HG02759 (cell line): ENCODE measurements at regions not wholly inside any gene's neighbourhood (a gene's known extent, or its start where the extent isn't known, plus 50 kb on each side); places are given as distances from the start of the nearest gene placed in this dataset.
A peak's percentile ranks its signal among the peaks of the same experiment; 100 is the strongest.

ENCODE experiments used
- ATAC-seq: cut with Tn5 transposase; IDR thresholded peaks from one replicate; pipeline ENCODE4 v1.9.1; 2021; ENCODE audit warnings: mild to moderate bottlenecking, moderate library complexity; ENCODE audit not compliant: unreplicated experiment

DNA sequence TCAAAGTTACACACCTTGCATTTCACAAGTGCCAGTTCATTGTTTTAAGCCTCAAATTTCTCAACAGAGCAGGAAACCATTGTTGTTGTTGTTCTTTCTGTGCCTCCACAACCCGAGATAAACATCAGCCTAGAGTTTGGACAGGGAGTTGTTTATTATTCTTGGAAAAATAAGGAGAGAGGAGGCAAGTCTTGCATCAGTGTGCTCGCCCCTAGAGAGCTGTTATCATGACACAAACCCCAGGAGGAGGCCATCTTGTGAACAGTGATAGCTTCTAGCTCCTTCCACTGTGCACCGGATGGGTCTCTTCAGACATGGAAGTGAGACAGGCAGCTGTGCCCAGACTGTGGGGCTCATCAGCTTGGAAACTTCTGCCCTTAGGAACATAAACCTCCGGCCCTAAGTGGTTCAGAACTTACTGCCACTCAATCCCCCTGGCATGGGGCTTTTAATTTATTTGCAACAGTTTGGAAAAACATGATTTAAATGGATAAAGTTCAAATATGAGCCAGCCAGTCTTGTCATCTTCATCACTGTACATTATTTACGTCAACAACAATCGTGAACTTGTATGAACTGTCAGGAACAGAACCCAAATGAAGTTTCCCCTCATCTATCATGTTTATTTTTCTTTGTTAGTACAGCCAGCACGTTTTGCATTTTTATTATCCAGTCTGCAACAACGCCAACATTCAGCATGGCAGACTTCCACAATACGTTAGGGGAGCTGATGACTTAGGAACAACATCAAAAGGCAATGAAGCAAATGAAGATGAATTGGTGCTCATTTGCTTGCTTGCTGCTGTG lies 181.7 kb upstream of the S1PR3 start:
- no peak for ATAC-seq

DNA sequence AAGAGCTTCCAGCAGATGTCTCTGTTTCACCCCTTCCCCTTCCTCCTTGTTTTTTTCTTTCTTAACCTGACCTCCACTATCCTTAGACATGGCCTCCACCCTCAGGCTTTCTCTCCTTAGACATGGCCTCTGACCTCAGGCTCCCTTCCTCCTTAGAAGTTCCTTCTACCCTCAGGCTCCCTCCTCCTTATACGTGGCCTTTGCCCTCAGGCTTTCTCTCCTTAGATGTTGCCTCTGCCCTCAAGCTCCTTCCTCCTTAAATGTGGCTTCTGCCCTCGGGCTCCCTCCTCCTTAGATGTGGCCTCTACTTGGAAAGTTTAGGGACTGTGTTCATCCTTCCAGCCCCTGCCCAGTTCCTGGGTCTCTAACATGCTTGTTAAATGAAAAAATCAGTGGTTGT lies 180.4 kb upstream of the S1PR3 start:
- ATAC-seq: no peak

DNA sequence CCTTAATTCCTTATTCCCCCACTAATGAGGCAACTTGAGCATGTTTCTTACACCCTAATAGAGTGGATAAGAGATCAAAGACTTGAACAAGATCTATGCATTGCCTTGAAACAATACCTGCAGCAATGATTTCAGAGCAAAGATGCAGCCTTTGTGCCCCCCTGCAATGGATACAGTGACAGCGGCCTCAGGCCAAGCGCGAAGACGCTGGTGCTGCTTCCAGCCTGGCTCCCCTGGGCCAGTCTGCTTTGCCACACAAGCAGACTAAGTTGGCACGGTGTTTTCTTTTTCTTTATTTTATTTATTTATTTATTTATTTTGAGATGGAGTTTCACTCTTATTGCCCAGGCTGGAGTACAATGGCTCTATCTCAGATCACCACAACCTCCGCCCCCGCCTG lies 179.8 kb upstream of the S1PR3 start:
- ATAC-seq: no peak

DNA sequence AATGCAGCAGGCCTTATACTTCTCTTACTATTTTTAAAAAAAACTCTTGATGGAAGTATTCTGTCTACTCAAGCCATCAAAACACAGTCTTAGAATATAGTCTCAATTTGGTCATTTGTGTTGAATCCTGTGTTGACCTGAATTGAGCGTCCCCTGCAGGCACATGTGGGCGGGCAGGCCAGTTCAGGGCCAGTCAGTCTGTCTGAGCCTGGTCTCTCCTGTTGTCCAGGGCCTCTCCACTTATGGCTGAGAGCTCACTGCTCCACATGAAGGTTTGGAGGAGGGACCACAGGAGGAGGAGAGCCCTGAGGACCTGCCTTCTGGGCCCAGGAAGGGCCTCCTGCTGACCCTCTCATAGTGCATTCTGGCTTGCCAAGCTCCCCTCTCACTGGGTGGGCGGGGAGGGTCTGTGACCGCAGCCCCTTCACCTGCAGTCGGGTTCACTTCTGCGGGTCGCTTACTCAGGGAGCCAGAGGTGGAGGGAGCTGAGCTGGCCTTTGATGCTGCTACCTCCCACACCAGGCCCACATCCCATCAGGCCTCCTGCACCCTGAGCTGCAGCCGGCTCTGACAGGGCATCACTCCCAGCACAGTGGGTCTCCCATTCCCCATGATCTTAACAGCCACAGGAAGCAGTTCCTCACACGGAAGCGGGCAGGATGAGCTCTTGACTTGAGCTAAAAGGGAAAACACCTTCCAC lies 178.2 kb upstream of the S1PR3 start:
- no peak for ATAC-seq

DNA sequence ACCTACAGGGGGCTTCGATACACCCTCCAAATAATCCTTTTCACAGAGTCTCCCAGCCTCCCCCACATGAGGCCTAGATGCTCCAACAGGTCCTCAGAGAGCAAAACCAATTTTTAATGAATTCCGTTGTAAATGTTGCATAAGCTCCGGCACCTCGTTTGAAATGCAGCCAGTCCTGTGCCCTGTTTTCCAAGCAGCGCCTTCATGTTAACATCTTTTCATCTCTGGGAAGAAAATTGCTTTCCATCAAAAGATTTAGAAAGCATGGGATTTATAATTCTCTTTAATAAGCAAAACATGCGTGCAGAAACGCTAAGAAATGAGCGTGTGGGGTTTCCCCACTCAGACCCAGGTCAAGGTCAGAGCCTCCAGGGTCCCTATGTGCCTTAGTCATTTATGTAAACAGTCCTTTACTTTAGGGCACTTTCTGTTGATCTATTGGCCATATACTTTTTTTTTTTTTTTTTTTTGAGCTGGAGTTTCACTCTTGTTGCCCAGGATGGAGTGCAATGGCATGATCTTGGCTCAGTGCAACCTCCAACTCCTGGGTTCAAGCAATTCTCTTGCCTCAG lies 177.5 kb upstream of the S1PR3 start:
- no peak for ATAC-seq

DNA sequence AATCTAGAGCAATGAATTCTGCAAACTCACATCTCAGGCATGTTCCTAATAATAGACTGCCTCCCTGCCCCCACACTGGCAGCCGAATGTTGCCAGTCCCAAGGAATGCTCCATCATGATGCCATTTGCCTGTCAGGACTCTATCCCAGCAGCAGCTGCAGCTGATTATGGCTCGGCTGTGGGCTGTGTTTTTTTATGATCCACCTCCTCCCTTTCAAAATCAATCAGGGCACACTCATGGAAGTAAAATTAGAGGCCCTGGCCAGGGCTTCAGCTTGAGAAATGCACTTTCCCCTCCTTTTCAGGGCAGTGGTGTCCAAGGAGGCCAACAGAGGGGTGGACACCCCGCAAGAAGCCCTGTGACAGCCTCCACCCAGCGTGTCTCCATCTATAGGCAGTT lies 176.7 kb upstream of the S1PR3 start:
- no peak for ATAC-seq

DNA sequence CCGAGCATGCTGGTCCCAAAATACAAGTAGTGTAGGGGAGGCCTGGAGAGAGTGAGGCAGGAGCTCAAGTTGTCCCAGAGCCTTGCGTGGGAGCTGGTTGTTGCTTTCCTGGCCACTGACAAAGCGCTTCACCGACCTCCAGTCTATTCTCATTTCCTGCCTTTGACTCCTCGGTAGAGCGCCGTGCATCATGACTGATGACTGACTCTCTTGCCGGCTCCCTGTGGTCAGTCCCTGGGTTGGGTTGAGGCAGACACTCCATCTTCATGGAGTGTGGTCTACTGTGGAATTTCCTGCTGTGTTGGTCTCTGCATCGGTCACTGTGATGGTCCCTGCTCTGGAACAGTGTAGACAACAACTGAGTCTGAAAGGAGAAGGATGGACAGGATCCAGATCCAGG lies 175.1 kb upstream of the S1PR3 start:
- no peak for ATAC-seq

DNA sequence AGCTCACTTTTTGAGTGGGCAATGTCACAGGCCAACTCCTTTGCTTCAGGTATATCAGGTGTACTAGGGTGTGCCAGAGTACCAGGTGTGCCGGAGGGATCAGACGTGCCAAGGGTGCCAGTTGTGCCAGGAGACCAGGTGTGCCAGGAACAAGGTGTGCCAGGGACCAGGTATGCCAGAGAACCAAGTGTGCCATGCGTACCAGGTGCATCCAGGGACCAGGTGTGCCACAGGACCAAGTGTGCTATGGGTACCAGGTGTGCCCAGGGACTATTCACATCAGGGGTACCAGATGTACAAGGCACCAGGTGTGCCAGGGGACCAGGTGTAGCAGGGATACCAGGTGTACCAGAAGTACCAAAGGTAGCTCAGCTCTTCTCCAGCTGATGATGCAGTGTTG lies 174.7 kb upstream of the S1PR3 start:
- no peak for ATAC-seq

DNA sequence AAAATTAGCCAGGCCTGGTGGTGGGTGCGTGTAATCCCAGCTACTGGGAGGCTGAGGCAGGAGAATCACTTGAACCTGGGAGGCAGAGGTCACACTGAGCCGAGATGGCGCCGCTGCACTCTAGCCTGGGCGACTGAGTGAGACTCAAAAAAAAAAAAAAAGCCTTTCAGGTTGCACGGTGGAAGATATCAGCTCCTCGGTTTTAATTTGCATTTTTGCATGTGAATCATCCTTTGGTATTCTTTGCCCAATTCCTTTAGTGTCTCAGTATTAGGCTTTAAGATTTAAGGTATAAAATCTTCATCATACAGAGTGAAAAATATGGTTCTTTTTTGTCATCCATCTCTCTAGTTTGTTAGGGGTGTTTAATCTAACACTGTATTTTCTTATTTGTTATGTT lies 173.6 kb upstream of the S1PR3 start:
- no peak for ATAC-seq

DNA sequence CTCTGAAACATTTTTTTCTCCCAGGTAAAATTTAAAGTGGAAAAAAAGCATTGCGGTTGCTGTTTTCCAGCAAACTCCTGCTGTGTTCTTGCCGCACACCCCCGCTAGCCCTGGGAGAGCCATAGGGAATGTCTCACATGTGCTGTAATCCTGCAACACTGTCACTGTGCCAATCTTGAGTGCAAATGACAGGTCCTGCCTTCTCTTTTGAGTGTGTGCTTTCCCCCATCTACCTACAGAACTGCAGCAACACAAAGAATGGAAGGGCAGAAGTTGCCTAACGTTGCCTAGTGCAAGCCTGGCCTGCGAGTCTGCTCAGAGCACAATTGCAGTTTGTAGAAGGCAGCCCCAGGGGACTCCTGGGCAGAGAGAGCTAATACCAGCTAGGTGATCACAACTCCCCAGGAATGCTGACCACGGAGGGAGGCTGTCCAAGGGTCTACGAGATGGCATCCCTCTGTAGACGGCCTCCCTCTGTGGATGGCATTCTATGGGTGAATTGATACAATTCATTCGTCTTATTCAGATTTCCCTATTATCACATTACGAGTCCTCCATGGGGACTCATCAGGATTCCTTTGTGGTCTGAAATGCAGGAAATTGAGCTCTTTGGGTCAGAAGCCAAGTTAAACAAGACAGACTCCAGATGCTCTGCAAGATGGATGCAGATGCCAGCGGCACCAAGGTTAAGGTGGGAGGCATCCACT lies 172.6 kb upstream of the S1PR3 start:
- no peak for ATAC-seq

DNA sequence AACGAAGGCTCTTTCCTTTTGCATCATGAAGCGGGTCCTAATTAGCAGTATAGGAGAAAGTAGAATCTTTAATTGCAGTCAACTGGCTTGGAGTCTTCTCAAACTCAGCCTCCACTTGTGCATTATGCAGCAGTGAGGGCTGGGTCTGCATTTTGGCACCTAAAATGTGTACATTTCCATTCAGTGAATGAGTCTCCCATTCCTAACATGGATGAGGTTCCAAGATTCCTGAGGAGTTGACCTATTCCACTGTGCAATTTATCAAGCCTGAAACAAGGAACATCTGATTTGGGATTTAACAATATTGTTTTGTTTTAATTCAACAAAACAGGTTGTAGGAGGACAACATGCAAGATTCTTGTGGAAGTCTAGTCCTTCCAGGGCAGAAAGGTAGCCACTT lies 171.8 kb upstream of the S1PR3 start:
- ATAC-seq: no peak

DNA sequence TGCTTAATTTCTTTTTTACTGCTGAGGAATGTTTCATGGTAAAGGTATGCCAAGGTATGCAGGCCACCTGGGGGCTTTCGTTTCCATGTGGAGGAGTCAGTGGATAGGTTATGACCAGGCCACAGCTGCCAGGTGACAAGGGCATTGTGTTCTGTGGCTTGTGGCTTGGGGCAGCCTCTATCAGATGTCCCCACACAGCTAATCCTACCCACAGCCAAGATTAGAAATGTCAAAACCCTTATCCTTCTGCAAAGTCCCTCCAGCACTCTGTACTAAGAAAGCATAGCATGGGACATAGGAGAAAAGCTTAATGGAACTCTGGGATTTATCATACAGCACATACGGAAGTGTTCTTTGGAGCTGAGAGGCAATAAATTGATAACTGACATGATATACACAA lies 171.2 kb upstream of the S1PR3 start:
- ATAC-seq: no peak

DNA sequence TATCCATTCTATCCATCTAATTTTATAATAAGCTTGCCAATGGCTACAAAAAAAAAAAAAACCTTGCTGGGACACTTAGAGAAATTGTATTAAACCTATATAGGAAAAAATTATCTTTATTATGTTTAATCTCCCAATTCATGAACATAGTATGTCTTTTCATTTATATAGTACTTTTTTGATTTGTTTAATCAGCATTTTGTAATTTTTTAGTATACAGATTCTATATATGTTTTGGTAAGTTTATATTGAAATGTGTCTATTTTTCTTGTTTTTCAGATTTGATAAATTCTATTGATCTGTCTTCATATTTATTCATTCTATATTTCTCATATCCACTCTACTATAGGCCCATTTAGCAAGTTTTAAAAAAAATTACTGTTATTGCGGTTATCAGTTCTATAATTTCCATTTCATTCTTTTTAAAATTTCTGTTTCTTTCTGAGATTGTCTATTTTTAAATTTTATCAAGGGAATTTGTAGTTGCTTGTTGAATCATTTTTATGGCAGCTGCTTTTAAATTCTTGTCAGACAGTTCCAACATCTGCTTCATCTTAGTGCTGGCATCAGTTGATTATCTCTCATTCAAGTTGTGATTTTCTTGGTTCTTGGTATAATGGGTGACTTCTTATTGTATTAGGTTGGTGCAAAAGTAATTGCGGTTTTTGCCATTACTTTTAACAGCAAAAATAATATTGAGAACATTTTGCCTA lies 170.1 kb upstream of the S1PR3 start:
- ATAC-seq: no peak

DNA sequence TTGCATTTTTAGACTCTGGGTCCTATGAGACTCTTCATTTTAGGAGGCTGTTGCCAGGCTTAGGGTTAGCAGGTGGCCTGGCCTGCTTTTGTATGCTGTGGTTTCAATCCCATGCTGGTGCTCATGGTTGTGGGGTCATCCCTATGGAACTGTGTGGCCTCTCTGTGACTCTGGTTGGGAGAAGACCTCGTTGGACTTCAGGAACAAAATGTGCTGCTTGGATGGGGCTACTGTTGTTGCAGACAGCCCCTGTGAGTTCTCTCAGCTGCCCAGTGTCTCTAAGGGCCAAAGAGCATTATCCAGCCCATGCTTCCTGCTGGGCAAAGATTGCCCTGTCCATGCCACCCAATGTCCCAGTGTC lies 169.5 kb upstream of the S1PR3 start:
- no peak for ATAC-seq

DNA sequence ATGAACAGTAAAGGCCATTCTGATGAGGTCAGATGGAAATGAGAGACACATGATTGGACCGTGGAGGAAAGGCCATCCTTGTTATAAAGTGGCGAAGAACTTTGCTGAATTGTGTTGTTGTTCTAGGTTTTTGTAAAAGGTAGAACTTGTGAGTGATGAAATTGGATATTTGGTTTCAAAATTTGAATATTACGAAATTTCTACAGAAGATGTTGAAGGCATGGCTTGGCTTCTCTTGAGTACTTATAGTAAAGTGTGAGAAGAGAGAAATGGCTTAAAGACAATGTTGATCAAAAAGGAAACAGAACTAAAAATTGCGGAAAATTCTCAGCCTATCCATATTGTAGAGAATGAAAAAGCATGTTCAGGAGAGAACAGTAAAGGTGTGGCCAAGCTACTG lies 166.6 kb upstream of the S1PR3 start:
- ATAC-seq: no peak

DNA sequence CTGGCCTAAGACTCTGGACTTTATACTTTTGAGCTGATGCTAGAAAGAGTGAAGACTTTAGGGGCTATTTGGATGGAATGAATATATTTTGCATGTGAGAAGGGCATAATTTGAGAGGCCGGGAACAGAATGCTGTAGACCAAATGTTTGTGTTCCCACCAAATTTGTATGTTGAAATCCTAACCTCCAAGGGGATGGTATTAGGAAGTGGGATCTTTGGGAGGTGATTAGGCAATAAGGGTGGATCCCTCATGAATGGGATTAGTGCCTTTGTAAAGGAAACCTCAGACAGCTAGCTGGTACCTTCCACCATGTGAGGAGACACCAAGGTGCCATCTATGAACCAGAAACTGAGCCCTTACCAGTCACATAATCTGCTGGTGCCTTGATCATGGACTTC lies 165.1 kb upstream of the S1PR3 start:
- no peak for ATAC-seq

DNA sequence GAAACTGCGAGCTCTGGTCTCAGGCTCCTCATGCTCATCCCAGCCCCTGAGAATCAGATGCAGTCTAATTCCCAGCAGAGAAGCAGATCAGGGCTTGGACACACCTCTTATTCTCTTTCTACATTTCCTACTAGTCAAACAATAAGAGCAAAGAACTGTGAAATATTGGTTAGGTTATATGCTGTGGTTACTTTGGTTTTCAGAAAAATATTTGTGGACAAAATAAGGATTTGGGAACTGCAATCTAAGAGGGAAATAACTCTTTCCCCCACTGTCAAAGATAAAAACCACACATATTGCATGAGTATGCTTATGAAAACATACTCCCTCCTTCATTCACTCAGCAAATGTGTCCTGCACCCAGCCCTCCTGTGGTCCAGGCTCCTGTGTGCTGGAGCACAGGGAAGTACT lies 164.5 kb upstream of the S1PR3 start:
- no peak for ATAC-seq

DNA sequence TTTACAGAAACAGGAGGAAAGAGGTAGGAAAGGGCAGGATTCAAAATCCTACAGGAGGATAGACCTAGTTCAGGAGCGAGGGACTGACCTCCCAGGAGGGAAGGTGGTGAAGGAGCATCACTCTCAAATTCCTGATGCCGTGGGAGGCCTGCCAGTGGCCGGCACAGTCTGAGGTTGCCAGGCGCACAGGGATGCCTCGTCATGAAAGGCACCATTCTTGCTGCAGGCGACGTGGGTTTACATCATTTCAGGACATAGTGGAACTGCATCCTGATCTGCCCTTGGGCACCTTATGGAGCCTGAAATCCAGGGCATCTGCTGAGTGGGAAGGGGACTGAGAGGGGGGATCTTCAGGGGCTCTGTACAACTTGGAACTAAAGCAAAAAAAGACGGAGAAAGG lies 163.2 kb upstream of the S1PR3 start:
- no peak for ATAC-seq

DNA sequence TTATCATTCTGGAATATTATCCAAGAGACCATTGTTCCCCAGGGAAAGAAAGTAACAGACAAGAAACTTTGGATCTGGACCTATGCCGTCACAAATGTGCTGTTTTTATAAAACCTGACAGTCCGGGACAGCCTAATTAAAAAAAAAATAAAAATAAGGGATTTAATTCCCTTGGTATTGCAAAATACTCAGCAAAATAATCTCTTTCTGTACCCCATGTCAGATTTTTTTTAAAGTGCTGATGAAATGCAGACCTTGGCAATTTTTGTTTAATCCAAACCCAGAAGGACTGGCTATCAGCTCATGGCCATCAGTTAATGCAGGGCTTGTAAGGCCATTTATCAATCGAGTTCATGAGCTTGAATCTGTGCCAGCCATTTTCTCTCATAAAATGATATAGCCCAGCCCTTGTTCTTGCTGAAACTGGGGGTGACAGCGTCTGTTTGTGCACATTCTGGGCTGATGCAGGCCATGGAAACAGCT lies 162.7 kb upstream of the S1PR3 start:
- ATAC-seq: no peak

DNA sequence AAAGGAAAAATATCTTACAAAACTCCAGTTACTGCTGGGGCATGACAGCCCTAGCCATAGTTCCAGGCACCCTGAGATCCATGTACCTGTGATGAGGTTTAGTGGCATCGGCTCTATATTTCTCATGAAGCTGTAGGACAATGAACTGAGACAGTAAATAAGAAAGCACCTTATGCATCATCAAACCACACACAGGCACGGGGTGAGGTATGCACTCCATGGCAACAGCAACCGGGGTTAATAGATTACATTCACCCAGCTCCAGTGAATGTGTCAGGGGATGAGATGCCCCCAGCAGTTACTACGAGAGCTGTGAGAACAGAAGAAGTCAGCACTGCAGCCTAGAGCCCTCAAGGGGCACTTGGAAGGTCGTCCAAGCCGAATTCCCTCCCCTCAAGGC lies 162.0 kb upstream of the S1PR3 start:
- ATAC-seq: peak; percentile 94
